Forelimb muscle (tissue), 1 donor: ENCODE measurements at regions not wholly inside any gene's neighbourhood (a gene's known extent, or its start where the extent isn't known, plus 50 kb on each side); places are given as distances from the start of the nearest gene placed in this dataset.
"Not testable (repeated sequence)": the region's sequence is repeated elsewhere in the genome, so short reads cannot be mapped to it uniquely, and the experiment has no call there.

Source experiments
- DNase-seq: peaks from one replicate; pipeline ENCODE4 v3.0.0-alpha.2; 2013; ENCODE audit warnings: low read depth

- no peak for DNase-seq
Observed at GRCh38 chr9:31153250-31153840, 1231.1 kb upstream of the ACO1 start.

- DNase-seq: no peak
Observed at GRCh38 chr9:31166516-31166915, 1217.9 kb upstream of the ACO1 start.

- DNase-seq: no peak
Observed at GRCh38 chr9:31168161-31168560, 1216.3 kb upstream of the ACO1 start.

GRCh38 chr9:31174681-31175080 is 1209.8 kb upstream of the ACO1 start:
- no peak for DNase-seq

- no peak for DNase-seq
Observed at GRCh38 chr9:31183866-31184265, 1200.6 kb upstream of the ACO1 start.

GRCh38 chr9:31185831-31186230 is 1198.6 kb upstream of the ACO1 start:
- DNase-seq: no peak

- no peak for DNase-seq
Observed at GRCh38 chr9:31188496-31188895, 1195.9 kb upstream of the ACO1 start.

GRCh38 chr9:31210978-31211570 is 1173.4 kb upstream of the ACO1 start:
- no peak for DNase-seq

- not testable (repeated sequence) for DNase-seq
Observed at GRCh38 chr9:31229976-31230375, 1154.5 kb upstream of the ACO1 start.

GRCh38 chr9:31232485-31232884 is 1152.0 kb upstream of the ACO1 start:
- no peak for DNase-seq

GRCh38 chr9:31236344-31236743 is 1148.1 kb upstream of the ACO1 start:
- DNase-seq: no peak

- DNase-seq: no peak
Observed at GRCh38 chr9:31243386-31243785, 1141.1 kb upstream of the ACO1 start.

GRCh38 chr9:31248156-31248555 is 1136.3 kb upstream of the ACO1 start:
- DNase-seq: no peak

- DNase-seq: no peak
Observed at GRCh38 chr9:31251386-31251785, 1133.1 kb upstream of the ACO1 start.

- no peak for DNase-seq
Observed at GRCh38 chr9:31253800-31254762, 1130.4 kb upstream of the ACO1 start.

- DNase-seq: no peak
Observed at GRCh38 chr9:31255211-31255610, 1129.2 kb upstream of the ACO1 start.

GRCh38 chr9:31259824-31260223 is 1124.6 kb upstream of the ACO1 start:
- no peak for DNase-seq

- DNase-seq: no peak
Observed at GRCh38 chr9:31272456-31273295, 1111.8 kb upstream of the ACO1 start.

- no peak for DNase-seq
Observed at GRCh38 chr9:31275419-31275818, 1109.0 kb upstream of the ACO1 start.

GRCh38 chr9:31290731-31291130 is 1093.7 kb upstream of the ACO1 start:
- DNase-seq: no peak

- DNase-seq: no peak
Observed at GRCh38 chr9:31302620-31303418, 1081.6 kb upstream of the ACO1 start.
